RWPE1 (cell line): ENCODE measurements at regions not wholly inside any gene's neighbourhood (a gene's known extent, or its start where the extent isn't known, plus 50 kb on each side); places are given as distances from the start of the nearest gene placed in this dataset.

Experiments used
- CTCF ChIA-PET: fragments of 350-600 bp; sonication (Branson Sonifier 250); formaldehyde crosslinking; extraction: SDS; loops from one replicate; lab custom pipeline; 2021; lab: Yijun Ruan, JAX
- POLR2A ChIA-PET: fragments of 400-600 bp; formaldehyde crosslinking; extraction: SDS; loops from one replicate; lab custom pipeline; 2020; ENCODE audit warnings: antibody characterized with exemption; ENCODE audit not compliant: low non-redundant PET; lab: Yijun Ruan, JAX
- DNase-seq: peaks from one replicate; pipeline ENCODE4 v3.0.0; 2012; ENCODE audit warnings: low spot score
- H3K27ac ChIP-seq: fragments of 450-650 bp; 2 replicates; pipeline ENCODE4 v1.5.1; 2017
- CTCF ChIP-seq: fragments of 450-650 bp; conservative IDR thresholded peaks from 2 replicates; pipeline ENCODE4 v1.5.1; 2017; ENCODE audit warnings: low read depth, mild to moderate bottlenecking

GRCh38 chr1:216793303-216793702 is 70.1 kb upstream of the ESRRG start:
- ChIA-PET CTCF (no interaction called here), POLR2A (no interaction called here)
- no peak overlapping the region for H3K27ac ChIP-seq
- DNase-seq: no peak
- TF ChIP-seq CTCF: no peak

GRCh38 chr1:216788671-216789070 is 65.4 kb upstream of the ESRRG start:
- no peak for TF ChIP-seq CTCF
- CTCF ChIA-PET: interaction anchor here (0.6 kb wide), 1 partner anchor 957 kb away, joined by 3 read pairs; no protein-coding TSS in a partner anchor
- DNase-seq: no peak
- H3K27ac ChIP-seq: no peak overlapping the region
- POLR2A ChIA-PET: no interaction called here

GRCh38 chr1:216785737-216786136 is 62.5 kb upstream of the ESRRG start:
- POLR2A ChIA-PET: no interaction called here
- TF ChIP-seq CTCF: no peak
- no peak overlapping the region for H3K27ac ChIP-seq
- no peak for DNase-seq
- CTCF ChIA-PET: no interaction called here

- POLR2A ChIA-PET: no interaction called here
- H3K27ac ChIP-seq: no peak overlapping the region
- CTCF ChIA-PET: no interaction called here
- DNase-seq: no peak
- TF ChIP-seq CTCF: no peak
These were observed 62.0 kb upstream of the ESRRG start for GRCh38 chr1:216785221-216785620.

GRCh38 chr1:216779686-216780085 is 56.5 kb upstream of the ESRRG start:
- DNase-seq: no peak
- CTCF ChIA-PET: no interaction called here
- POLR2A ChIA-PET: no interaction called here
- H3K27ac ChIP-seq: no peak overlapping the region
- TF ChIP-seq CTCF: no peak

GRCh38 chr1:216778737-216779136 is 55.5 kb upstream of the ESRRG start:
- no peak for TF ChIP-seq CTCF
- CTCF ChIA-PET: no interaction called here
- no peak for DNase-seq
- H3K27ac ChIP-seq: no peak overlapping the region
- POLR2A ChIA-PET: no interaction called here

- H3K27ac ChIP-seq: no peak overlapping the region
- no peak for DNase-seq
- CTCF ChIA-PET: no interaction called here
- TF ChIP-seq CTCF: no peak
- POLR2A ChIA-PET: no interaction called here
These were observed 53.9 kb upstream of the ESRRG start for GRCh38 chr1:216777148-216777547.
